Upper lobe of left lung (tissue), 6 donors: ENCODE measurements at regions not wholly inside any gene's neighbourhood (a gene's known extent, or its start where the extent isn't known, plus 50 kb on each side); places are given as distances from the start of the nearest gene placed in this dataset.

Experiments
- ATAC-seq, 2 donors: fragments of 200-7000 bp; cut with Tn5 transposase; one replicate each; pipeline ENCODE4 v1.9.1; 2022; ENCODE audit warnings: mild to moderate bottlenecking in 2 of 2, moderate library complexity in 2 of 2; ENCODE audit not compliant: low FRiP score in 2 of 2
- DNase-seq, 2 donors: peaks; one replicate each; pipeline ENCODE4 v3.0.0-alpha.2; 2019 to 2020
- H3K27ac ChIP-seq, 4 donors: fragments of 200-600 bp; sonication (generic); one replicate each; pipeline ENCODE4 v1.5.1; 2016 to 2019
- H3K27me3 ChIP-seq, 4 donors: fragments of 200-600 bp; sonication (generic); one replicate each; pipeline ENCODE4 v1.5.1; 2017 to 2019
- H3K36me3 ChIP-seq, 4 donors: fragments of 200-600 bp; sonication (generic); one replicate each; pipeline ENCODE4 v1.5.1; 2016 to 2019
- H3K4me1 ChIP-seq, 4 donors: fragments of 200-600 bp; sonication (generic); one replicate each; pipeline ENCODE4 v1.5.1; 2018 to 2019
- H3K4me3 ChIP-seq, 4 donors: fragments of 200-600 bp; sonication (generic); one replicate each; pipeline ENCODE4 v1.5.1; 2017 to 2019; ENCODE audit warnings: mild to moderate bottlenecking in 2 of 4, moderate library complexity in 1 of 4
- H3K9me3 ChIP-seq, 4 donors: fragments of 200-600 bp; sonication (generic); one replicate each; pipeline ENCODE4 v1.5.1; 2018 to 2019
- EP300 ChIP-seq, 4 donors: sonication (generic); formaldehyde crosslinking; IDR thresholded peaks; one replicate each; pipeline ENCODE4 v1.5.1; 2017; ENCODE audit warnings: antibody characterized with exemption in 4 of 4, control low read depth in 2 of 4
- POLR2A ChIP-seq, 4 donors: fragments of 450-650 bp; IDR thresholded peaks; one replicate each; pipeline ENCODE4 v1.5.1; 2016 to 2017; ENCODE audit warnings: antibody characterized with exemption in 4 of 4, mild to moderate bottlenecking in 2 of 4
- POLR2AphosphoS5 ChIP-seq, 2 donors: sonication (generic); formaldehyde crosslinking; IDR thresholded peaks; one replicate each; pipeline ENCODE4 v1.5.1; 2017; ENCODE audit warnings: antibody characterized with exemption in 2 of 2
- WGBS, 2 donors: methylation state at CpG; one replicate each; pipeline ENCODE4 v1.1.5; 2017 to 2018; 5-methylcytosine and 5-hydroxymethylcytosine counted together
- TF ChIP-seq, protein P1 (sequence below), 6 experiments: fragments of 450-650 bp in 4 of 6; fragments of 200-600 bp in 2 of 6; sonication (generic) in 2 of 6; IDR thresholded peaks; one replicate each; pipeline ENCODE4 v1.5.1; 2016 to 2019; ENCODE audit warnings: antibody characterized with exemption in 6 of 6
- donor health status: DM: no; HTN: no; CAD: no; lungs with moderate emphysema.
- donor health status: DM: no; HTN: yes; CAD: no; lungs with severe emphysema.

DNA sequence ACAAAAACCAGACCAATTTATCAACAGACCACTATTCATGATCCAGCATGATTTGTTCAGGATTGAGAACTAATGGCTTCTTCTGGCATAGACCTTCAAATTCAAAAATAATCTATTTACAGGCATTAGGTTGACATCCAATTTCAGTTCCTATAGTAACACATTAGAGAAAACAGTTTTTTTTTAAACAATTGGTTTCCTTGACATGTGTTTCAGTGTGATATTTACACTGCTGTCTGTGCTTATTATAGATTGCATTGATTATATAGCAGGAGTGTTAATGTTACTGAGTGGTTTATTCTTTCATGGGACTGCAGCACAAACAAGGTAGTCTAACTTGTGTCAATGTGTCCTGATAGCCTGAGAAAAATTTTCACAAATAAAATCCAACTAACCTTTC lies 579.3 kb downstream of the PLOD2 start:
- Histone ChIP-seq H3K27me3 (no peaks in the 10 kb centered on the region), H3K4me1 (no peaks in the 10 kb centered on the region)
- no peak for ATAC-seq

DNA sequence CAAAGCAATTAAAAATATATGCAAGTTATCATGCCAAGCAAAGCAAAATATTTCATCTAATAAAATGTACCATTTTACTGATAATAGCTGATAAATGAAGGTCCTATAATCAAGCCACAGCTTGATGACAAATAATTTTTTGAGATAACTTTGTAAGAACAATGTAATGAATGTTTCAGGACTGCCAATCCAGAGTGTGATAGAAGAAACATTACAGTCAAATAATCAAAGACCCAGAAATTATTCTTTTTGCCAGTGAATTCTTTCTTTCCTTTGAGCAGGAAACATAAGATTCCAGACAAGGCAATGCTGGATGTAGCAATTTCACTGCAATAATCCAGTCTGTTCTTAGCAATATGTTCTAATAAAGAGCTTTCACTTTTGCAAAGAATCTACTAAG lies 556.1 kb downstream of the PLOD2 start:
- DNase-seq: no peak
- Histone ChIP-seq H3K4me1 (no peaks in the 10 kb centered on the region), H3K4me3 (no peak overlapping the region), H3K36me3 (no peaks in the 10 kb centered on the region), H3K27me3 (no peaks in the 10 kb centered on the region), H3K27ac (no peak overlapping the region), H3K9me3 (no peaks in the 10 kb centered on the region)
- no peak for ATAC-seq
- TF ChIP-seq, protein P1, sequence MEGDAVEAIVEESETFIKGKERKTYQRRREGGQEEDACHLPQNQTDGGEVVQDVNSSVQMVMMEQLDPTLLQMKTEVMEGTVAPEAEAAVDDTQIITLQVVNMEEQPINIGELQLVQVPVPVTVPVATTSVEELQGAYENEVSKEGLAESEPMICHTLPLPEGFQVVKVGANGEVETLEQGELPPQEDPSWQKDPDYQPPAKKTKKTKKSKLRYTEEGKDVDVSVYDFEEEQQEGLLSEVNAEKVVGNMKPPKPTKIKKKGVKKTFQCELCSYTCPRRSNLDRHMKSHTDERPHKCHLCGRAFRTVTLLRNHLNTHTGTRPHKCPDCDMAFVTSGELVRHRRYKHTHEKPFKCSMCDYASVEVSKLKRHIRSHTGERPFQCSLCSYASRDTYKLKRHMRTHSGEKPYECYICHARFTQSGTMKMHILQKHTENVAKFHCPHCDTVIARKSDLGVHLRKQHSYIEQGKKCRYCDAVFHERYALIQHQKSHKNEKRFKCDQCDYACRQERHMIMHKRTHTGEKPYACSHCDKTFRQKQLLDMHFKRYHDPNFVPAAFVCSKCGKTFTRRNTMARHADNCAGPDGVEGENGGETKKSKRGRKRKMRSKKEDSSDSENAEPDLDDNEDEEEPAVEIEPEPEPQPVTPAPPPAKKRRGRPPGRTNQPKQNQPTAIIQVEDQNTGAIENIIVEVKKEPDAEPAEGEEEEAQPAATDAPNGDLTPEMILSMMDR (IDR thresholded peaks at IDR 0.05): no peak
- TF ChIP-seq POLR2AphosphoS5 (IDR thresholded peaks at IDR 0.05) (no peak), POLR2A (IDR thresholded peaks at IDR 0.05) (no peak), EP300 (IDR thresholded peaks at IDR 0.05) (no peak)

More for the DNA sequence above, 579.3 kb downstream of the PLOD2 start:
- DNase-seq: no peak
- H3K9me3 ChIP-seq: no peaks in the 10 kb centered on the region
- no peak overlapping the region for H3K27ac ChIP-seq
- TF ChIP-seq EP300 (IDR thresholded peaks at IDR 0.05) (no peak), POLR2AphosphoS5 (IDR thresholded peaks at IDR 0.05) (no peak), POLR2A (IDR thresholded peaks at IDR 0.05) (no peak)
- TF ChIP-seq, protein P1 (IDR thresholded peaks at IDR 0.05): no peak
- no peak overlapping the region for H3K4me3 ChIP-seq
- H3K36me3 ChIP-seq: no peaks in the 10 kb centered on the region

DNA sequence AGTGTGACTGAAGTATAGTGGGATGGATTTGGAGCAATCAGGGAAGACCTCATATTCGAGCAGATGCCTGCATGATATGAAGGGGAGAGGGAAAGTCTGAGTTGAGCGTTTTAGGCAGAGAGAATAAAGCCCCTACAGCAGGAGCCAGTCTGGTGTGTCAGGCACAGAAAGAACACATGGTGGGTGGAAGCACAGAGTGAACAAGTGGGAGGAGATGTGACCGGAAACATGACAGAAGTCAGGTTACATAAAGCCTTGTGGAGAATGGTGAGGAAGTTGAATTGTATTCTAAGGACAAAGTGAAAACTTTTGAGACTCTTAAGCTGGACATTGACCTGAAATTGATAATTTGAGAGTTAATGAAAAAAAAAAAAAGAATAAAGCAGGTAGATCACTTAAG lies 541.0 kb downstream of the PLOD2 start:
- WGBS, 2 donors: 79 to 84% methylated on average over 3 of the region's 3 CpGs
- Histone ChIP-seq H3K36me3 (no peaks in the 10 kb centered on the region), H3K9me3 (peaks cover 0 to 4% (median 0%) of the 10 kb centered on the region in 4 donors), H3K27me3 (no peaks in the 10 kb centered on the region), H3K27ac (no peak overlapping the region), H3K4me3 (no peak overlapping the region), H3K4me1 (no peaks in the 10 kb centered on the region)
- DNase-seq (no peak), ATAC-seq (no peak)
- TF ChIP-seq, protein P1 (IDR thresholded peaks at IDR 0.05): no peak
- no peak for TF ChIP-seq EP300 (IDR thresholded peaks at IDR 0.05)
- no peak for TF ChIP-seq POLR2AphosphoS5 (IDR thresholded peaks at IDR 0.05)
- no peak for TF ChIP-seq POLR2A (IDR thresholded peaks at IDR 0.05)

DNA sequence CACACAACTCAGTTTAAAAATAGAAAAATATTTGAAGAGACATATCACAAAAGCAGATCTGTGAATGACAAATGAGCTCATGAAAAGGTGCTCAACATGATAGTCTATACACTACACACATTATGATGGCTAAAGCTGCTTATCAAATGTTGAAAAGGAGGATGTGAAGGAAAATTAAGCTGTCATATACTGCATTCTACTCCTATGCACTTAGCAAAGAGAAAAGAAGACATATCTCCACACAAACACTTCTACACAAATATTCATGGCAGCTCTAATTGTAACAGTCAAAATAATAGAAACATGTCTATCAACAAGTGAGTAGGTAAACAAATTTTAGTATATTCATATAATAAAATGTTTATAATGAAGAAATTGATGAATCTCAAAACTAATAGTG lies 540.5 kb downstream of the PLOD2 start:
- Histone ChIP-seq H3K4me1 (no peaks in the 10 kb centered on the region), H3K27me3 (no peaks in the 10 kb centered on the region), H3K27ac (no peak overlapping the region), H3K9me3 (peaks cover 0 to 4% (median 0%) of the 10 kb centered on the region in 4 donors), H3K4me3 (no peak overlapping the region), H3K36me3 (no peaks in the 10 kb centered on the region)
- ATAC-seq (no peak), DNase-seq (no peak)
- TF ChIP-seq POLR2A (IDR thresholded peaks at IDR 0.05) (no peak), POLR2AphosphoS5 (IDR thresholded peaks at IDR 0.05) (no peak), EP300 (IDR thresholded peaks at IDR 0.05) (no peak)
- TF ChIP-seq, protein P1 (IDR thresholded peaks at IDR 0.05): no peak

DNA sequence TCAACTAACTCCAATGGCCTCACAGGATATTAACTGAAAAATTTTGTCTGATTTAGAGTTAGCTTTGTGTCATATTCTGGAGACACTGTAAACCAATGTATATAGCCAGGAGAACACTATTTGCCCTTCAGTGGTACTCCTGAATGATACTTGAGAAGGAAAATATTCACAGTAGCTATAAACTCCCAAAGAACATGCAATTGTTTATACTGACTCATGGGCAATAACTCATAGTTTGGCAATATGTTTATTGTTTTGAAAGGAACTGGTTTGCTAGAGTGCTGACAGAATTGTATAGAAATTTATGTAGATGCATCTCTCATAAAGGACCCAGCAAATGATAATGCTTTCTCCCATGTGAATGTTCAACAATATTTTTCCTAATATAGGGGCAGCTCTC lies 537.6 kb downstream of the PLOD2 start:
- Histone ChIP-seq H3K36me3 (no peaks in the 10 kb centered on the region), H3K27ac (no peak overlapping the region), H3K9me3 (no peaks in the 10 kb centered on the region), H3K27me3 (no peaks in the 10 kb centered on the region), H3K4me3 (no peak overlapping the region), H3K4me1 (no peaks in the 10 kb centered on the region)
- TF ChIP-seq EP300 (IDR thresholded peaks at IDR 0.05) (no peak), POLR2AphosphoS5 (IDR thresholded peaks at IDR 0.05) (no peak), POLR2A (IDR thresholded peaks at IDR 0.05) (no peak)
- TF ChIP-seq, protein P1 (IDR thresholded peaks at IDR 0.05): no peak
- no peak for ATAC-seq
- no peak for DNase-seq
